ENCODE measurements at regions not wholly inside any gene's neighbourhood (a gene's known extent, or its start where the extent isn't known, plus 50 kb on each side); places are given as distances from the start of the nearest gene placed in this dataset.

DNA sequence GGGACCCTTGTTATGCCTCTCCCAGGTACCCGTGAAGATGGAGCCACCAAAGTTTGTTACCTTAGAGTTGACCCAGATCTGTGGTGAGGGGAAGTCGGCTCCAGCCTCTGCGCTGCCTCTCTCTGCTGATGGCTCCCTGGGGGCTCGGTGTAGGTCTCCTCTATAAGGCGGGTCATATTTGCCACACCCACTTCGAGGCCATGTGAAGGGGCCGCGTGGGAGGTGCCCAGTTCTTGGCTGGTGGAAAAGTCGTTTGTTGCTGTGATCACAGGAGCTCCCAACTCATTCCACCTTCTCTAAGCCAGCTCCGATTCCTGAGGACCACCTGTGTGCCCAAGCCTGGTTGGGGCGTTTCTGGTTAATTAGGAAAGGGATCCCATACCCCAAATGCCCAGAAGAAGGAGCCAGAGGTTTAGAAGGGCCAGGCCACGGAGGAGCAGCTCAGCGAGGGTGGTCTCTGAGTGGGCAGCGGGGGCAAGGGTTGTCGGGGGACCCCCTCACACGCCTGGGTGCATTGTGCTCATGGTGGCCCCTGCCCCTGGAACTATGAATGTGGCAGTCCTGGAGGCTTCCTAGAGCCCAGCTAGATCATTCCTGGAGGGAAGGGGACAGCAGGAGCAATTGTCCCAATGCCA lies 296.5 kb downstream of the ZNF536 start:
- in situ Hi-C loops (cut with HindIII; ENCODE audit: low pct_unique_long_range_greater_than_20kb, low sequenced_read_pairs), result no loop called here
- DNase-seq (ENCODE audit: low read depth), result no peak

DNA sequence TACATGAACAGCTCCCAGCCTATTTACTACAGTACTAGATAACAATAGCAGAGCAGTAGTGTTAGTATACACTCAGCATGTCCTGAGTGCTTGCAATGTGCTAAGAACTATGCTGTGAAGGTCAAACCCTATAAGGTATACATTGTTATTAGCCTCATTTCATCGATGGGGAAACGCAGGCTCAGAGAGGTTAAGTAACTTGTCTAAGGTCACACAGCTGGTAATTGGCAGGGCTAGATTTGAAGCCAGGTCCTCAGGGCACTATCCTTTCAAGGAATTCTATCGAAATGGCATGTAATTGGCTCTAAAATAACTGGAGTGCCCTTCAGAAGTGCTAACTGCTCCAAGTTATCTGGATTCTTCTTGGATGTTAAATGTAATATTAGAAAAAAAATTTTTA lies 295.6 kb downstream of the ZNF536 start:
- in situ Hi-C loops (cut with HindIII; ENCODE audit: low pct_unique_long_range_greater_than_20kb, low sequenced_read_pairs), result no loop called here

DNA sequence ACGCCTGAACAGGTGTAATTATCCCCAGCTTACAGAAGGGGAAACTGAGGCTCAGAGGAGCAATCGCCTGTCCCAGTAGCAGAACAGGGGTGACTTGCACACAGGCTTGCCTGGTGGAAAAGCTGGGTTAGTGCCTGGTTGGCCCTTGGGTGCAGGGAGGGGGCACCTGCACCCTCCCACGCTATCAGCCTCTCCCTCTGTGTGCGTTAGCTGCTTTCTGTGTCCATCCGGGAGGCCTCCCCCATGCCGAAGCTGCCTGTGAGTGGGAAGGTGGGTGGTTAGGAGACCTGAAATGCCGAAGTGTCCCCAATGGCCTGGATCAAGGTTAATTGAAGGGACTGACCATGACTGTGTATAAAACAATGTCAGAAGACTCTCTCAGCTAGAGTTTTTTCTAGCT lies 295.0 kb downstream of the ZNF536 start:
- in situ Hi-C loops (cut with HindIII; ENCODE audit: low pct_unique_long_range_greater_than_20kb, low sequenced_read_pairs), result no loop called here
- DNase-seq (ENCODE audit: low read depth), result no peak

More for the DNA sequence above, 295.6 kb downstream of the ZNF536 start:
- no peak for DNase-seq (ENCODE audit: low read depth)

DNA sequence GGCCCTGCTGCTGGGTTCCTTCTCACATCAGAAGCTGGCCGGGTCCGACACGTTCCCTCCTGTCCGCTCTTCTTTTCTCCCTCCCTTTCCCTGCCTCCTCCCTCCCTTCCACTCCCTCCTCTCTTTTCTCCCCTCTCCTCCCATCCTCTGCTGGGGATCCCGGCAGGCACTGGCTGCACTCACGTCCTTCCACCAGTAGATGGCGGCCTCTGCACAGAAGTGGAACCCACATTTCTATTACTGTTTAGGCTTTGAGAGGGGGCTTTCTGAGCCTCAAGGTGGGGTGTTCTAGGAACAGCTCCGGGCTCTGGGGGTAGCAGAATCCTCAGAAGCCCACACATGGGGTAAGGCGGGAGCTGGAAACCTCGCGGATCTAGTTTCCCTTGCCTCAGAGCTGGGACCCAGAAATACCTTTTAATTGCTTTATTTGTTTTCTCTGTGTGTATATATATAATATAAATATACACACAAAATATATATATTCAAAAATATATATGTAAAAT lies 294.2 kb downstream of the ZNF536 start:
- DNase-seq (ENCODE audit: low read depth), result peak; percentile 38
- in situ Hi-C loops (cut with HindIII; ENCODE audit: low pct_unique_long_range_greater_than_20kb, low sequenced_read_pairs), result no loop called here

DNA sequence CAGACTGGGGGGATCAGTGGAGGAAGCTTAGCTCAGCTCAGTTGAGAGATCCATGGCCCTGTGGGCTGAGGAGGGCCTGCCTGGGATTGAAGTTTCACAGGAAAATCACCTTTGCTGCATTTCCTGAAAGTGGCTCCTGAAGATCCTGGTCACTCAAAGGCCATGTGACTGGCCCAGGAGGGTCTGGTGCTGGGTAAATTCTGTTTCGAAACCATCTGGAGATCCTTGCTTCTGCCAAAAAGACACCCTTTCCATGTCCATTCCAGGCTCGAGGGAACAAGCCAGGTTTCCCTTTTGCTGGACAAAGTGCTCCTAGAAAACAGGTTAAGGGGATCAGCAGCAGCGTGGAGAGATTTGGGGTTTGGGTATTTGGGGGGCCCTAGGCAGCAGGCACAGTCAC lies 293.3 kb downstream of the ZNF536 start:
- in situ Hi-C loops (cut with HindIII; ENCODE audit: low pct_unique_long_range_greater_than_20kb, low sequenced_read_pairs), result no loop called here
- DNase-seq (ENCODE audit: low read depth), result no peak

DNA sequence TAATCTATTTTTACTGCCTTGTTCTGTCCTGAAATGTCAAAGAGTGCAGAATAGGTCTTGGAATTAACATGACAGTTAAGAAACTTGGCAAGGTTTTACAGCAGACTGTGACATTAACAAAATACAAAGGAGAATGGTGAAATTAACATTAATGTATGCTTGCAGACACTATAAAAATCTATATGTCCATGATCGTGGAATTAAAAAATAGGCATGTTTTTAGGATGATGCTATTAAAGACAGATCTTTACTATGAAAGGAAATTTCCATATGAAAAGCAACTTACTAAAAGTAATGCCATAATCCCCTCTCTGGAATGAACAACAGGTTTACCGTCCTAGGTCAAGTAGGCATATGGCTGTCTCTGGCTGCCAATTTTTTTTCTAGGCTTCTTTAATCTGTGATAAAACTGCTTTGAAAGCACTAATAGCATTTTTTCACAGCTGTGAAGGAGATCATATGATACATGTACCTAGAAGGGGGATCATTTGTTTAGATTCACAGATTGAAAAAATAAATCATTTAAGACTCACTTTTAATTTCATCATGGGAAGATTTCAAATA lies 291.5 kb downstream of the ZNF536 start:
- no peak for DNase-seq (ENCODE audit: low read depth)
- in situ Hi-C loops (cut with HindIII; ENCODE audit: low pct_unique_long_range_greater_than_20kb, low sequenced_read_pairs), result no loop called here

DNA sequence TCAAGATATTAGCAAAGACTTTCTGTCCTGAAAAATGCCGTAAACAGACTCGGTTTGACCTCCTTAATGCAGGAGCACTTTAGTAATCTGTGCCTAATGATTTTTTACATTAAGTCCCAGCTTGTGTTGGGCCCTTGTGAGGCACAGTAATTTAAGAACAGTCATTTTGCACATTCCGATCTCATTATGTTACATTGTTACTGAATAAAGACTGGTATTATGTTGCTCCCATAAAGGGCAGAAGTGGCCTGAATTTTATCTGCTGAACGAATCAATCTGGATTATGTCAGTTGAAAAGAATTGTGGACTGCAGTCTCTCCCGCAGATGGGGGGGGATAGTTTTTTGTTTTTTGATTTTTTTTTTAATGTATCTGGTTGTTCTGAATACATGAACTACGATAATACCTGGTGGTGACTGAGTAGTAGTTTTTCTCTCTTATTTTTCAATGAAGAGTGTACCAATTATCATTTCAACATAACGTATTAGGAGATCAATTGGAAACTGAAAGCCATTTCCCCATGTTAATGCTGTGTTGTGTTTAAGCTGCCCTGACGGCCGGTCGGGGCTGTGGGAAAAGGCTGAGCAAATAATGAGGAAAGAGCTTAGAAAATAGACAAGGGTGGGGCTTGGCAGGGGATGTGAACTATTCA lies 290.2 kb downstream of the ZNF536 start:
- in situ Hi-C loops (cut with HindIII; ENCODE audit: low pct_unique_long_range_greater_than_20kb, low sequenced_read_pairs), result no loop called here
- DNase-seq (ENCODE audit: low read depth), result no peak

DNA sequence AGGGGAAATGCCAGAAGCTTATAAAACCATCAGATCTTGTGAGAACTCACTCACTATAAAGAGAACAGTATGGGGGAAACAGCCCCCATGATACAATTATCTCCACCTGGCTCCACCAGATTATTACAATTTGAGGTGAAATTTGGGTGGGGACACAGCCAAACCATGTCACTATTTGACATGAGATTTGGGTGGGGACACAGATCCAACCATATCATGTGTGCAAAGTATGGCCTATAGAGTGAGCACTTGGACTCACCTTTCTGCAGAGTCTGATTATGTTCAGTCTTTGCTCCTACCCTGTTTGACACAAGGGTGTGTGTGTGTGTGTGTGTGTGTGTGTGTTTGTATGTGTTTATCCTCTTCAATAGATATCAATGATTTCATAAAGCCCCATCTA lies 287.5 kb downstream of the ZNF536 start:
- in situ Hi-C loops (cut with HindIII; ENCODE audit: low pct_unique_long_range_greater_than_20kb, low sequenced_read_pairs), result no loop called here
- no peak for DNase-seq (ENCODE audit: low read depth)

DNA sequence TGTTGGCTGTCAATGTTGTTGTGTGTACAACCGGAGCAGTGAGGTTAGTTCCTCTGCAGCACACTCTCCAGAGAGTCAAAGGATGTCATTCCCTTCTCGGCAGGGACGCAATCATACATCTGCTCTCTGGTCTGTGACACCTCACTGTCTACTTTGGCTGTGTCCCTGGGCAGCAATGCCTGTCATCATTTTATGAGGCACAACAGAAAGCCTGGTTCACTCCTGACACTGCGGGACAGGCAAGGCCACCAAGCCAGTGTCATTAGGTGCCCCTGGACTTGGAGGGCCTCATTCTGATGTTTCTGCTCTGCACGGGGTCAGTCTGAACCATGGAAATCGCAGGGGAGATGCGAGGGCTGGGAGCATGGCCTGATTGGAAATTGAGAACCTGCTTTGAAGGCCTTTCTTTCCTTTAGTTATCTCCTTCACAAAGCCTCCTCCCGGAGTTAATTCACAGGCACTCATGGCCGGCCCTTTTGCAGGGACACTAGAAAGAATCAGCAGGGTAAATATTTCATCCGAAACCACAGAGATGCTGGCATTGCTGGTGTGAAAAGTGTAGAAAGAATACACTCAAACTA lies 284.4 kb downstream of the ZNF536 start:
- in situ Hi-C loops (cut with HindIII; ENCODE audit: low pct_unique_long_range_greater_than_20kb, low sequenced_read_pairs), result no loop called here
- no peak for DNase-seq (ENCODE audit: low read depth)

DNA sequence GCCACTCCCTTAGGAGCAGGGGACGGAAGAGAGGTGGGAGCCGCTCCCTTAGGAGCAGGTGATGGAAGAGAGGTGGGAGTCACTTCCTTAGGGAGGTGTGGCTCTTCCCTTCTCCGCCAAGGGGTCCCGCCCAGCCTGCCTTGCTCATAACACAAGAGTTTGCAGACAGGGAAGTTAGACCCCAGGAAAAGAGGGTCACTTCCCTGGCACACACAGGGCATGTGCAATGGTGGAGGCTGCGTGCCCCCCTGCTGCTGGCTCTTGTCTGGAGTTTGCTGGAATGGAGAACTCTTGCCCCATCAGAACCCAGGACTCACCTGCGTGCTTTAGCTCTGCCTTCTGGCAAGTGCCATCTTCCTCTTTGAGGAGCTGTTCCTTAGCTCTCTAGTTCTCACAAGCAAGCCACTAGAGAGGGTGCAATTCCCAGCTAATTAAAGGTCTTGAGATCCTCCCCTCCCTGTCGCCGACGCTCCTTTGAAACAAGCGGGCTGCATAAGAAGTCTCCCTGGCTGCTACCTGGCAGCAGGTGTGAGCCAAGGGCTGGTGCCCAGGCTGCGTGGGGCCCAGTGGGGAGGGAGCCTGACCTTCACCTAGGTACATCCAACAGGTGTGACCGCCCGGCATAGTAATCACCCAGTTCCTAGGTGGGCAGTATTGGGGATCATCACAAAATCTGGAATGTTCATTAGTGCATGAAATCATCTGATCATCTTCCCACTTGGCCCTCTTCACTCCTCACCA lies 281.6 kb downstream of the ZNF536 start:
- no peak for DNase-seq (ENCODE audit: low read depth)
- in situ Hi-C loops (cut with HindIII; ENCODE audit: low pct_unique_long_range_greater_than_20kb, low sequenced_read_pairs), result no loop called here

DNA sequence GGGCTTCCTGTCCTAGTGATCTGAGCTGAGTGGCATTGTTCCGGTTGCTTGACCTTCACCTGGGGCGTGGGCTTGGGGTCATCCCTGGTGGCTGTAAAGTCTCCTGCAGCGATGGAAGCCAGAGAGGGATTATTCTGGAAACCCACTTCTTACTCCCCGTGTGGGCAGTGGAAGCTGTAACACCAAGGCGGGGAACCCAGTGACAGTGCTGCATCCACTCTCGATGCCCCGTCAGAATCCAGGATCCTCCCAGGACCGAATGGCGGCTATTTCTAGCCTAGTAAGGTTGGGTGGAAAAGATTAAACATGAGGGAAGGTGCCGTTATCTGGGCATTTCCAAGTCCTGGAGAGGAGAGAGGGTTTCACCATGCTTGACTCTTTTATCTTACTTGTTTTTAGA lies 280.6 kb downstream of the ZNF536 start:
- in situ Hi-C loops (cut with HindIII; ENCODE audit: low pct_unique_long_range_greater_than_20kb, low sequenced_read_pairs), result no loop called here
- DNase-seq (ENCODE audit: low read depth), result no peak

DNA sequence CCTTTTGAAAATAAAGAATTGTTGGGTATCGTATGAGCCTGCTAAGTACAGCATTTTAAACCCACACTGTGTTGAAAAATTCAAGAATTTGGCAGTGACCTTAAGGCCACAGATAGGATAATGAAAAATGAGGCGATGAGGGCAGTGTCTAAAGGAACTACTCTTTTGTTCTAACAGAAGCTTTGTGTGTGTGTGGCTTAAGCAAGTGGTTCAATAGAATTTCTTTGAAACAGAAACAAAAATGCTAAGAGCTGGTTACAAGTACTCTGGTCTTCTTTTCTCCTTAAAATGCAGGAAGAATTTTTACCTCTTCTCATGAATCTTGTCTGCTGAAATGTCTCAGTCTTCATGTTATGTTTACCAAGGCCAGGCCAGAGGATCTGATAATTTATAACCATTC lies 279.5 kb downstream of the ZNF536 start:
- in situ Hi-C loops (cut with HindIII; ENCODE audit: low pct_unique_long_range_greater_than_20kb, low sequenced_read_pairs), result no loop called here
- DNase-seq (ENCODE audit: low read depth), result no peak

DNA sequence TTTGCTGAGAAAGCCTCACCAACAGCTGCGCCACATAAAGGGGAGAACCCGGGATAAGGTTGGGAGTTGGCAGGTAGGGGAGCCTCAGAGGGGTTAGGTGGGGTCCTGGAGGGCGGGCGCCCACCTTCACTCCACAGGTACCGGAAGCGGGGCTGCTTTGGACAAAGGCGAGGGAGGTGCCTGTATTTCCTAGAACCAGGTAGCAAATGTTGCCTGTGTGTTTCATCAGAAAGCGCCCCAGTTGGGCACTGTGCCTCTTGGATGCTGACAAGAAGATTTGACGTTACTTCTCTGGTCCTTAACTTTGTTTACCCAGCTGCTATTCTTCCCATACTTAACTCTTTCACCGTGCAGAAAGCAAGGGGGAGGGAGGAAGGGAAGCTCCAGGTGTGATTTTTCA lies 278.9 kb downstream of the ZNF536 start:
- in situ Hi-C loops (cut with HindIII; ENCODE audit: low pct_unique_long_range_greater_than_20kb, low sequenced_read_pairs), result no loop called here

DNA sequence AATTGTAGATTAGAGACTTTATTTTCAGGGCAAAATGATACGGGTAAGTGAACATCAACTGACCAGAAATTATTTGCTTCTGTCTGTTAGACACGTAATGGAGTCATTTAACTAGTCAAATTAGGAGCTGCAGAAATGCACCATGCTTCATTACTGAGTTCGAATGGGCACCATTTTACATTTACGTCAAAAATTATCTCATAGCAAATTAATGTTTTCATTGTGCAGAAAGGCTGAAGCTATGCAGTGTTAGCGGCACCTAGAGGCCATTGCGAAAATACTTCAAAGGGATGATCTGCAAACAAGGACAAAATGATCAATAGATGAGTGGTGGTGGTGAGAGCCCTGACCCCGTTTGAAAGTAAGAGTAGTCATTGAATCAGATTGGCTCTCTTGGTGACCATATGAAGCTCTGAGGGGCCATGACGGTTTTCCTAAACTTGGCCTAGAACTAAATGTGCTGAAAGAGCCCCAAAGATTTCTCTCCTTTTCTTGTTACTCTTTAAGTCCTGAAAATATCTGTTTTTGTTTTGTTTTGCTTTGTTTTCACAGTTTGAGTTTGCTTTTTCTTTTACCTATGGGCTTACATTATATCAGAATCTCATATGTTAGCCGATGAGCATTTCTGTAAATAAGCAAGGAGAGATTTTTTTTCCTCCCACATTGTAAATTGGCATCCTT lies 277.9 kb downstream of the ZNF536 start:
- in situ Hi-C loops (cut with HindIII; ENCODE audit: low pct_unique_long_range_greater_than_20kb, low sequenced_read_pairs), result loop anchor here (25.0 kb wide), 1 partner anchor 913 kb away; no protein-coding TSS in a partner anchor
- DNase-seq (ENCODE audit: low read depth), result peak; percentile 26

More for the DNA sequence above, 278.9 kb downstream of the ZNF536 start:
- DNase-seq (ENCODE audit: low read depth), result no peak

DNA sequence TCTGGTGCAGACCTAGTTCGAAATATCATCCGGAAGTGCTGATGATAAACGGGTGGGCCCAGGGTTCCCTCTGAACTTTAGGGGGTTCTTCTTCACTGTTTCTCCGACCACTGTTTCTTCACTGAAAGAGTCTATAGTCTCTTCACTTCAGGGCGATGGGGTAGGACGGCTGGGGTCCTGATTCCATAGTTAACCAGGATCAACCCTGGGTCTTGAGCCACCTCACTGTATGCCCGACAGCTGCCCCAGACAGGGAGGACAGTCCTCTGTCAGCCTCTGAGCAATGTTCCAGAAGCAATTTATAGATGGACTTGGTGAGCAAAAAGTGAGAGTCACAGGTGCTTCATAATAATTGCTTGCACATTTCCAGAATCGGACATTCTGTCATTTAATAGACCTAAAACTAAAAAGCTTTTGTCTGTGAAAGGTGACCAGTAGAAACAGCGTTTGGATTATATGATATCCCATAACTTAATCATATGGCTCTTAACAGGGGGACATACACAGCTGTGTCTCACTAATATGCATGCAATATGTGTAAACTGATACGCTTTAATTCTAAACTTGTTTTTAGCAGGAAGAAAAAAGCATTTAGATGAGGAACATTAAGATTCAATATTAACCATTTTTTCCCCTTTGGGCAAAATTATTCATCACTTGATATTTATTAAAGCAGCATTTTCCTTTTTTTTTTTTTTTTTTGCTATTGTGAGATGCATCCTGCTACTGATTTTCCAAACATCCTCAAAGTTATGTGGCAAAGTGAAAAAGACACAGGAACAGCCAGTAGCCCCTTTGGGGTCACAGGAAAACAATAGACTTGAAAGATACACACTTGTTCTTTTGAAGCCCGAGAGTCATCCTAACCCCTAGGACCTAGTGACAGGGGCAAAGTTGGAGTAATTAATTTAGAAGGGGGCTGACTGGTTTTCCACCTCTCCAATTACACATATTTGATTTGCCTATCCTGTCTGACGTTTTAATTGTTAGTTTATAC lies 277.0 kb downstream of the ZNF536 start:
- in situ Hi-C loops (cut with HindIII; ENCODE audit: low pct_unique_long_range_greater_than_20kb, low sequenced_read_pairs), result loop anchor here (25.0 kb wide), 1 partner anchor 912 kb away; no protein-coding TSS in a partner anchor
- no peak for DNase-seq (ENCODE audit: low read depth)

DNA sequence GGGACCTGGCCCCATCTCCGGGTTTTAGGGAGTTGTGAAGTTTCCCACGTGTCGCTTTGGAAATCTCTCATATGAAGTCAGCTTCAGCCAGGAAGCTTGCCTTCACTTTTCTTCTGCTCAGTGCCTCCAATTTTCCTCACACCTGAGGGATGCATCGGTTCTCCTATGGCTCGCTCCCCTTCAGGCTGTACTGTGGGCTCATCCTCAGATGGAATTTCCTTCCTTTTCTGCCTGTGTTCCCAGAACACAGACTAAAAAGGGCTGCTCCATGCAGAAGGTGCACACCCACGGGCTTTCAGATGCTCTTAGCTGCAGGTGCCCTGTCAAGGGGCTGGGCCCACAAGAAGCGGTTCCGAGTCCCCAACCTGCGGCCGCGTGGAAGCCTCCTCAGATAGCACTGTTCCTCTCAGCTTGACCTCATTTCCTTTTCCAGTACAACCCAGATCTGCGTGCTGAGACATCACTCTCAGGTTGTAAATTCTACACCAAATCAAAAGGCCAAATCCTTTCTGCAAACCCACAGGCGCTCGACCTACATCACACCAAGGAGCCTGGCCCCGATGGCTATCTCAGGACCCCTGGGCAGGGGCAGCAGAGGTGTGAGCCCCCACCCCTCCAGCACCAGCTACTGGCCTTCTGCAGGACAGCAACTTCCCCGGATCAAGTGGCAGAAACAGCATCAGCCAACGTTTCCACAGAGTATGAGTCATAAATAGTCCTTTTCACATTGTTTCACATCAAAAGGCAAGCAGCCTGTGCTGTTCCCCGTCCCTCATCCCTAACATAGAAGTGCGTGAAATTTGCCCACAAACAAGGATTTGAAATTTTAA lies 275.9 kb downstream of the ZNF536 start:
- DNase-seq (ENCODE audit: low read depth), result no peak
- in situ Hi-C loops (cut with HindIII; ENCODE audit: low pct_unique_long_range_greater_than_20kb, low sequenced_read_pairs), result loop anchor here (25.0 kb wide), 1 partner anchor 911 kb away; no protein-coding TSS in a partner anchor
